HepG2 (cell line): ENCODE measurements at regions not wholly inside any gene's neighbourhood (a gene's known extent, or its start where the extent isn't known, plus 50 kb on each side); places are given as distances from the start of the nearest gene placed in this dataset.
A peak's percentile ranks its signal among the peaks of the same experiment; 100 is the strongest.

Experiments used
- DNMT3B ChIP-seq: conservative IDR thresholded peaks from 2 replicates; pipeline ENCODE4 v1.6.1; 2016; ENCODE audit warnings: missing biosample characterization, control low read depth
- EZH2 ChIP-seq: conservative IDR thresholded peaks from 2 replicates; pipeline ENCODE4 v1.6.1; 2012; ENCODE audit warnings: mild to moderate bottlenecking, low read depth, low read length, moderate library complexity
- FOXA1 ChIP-seq, 2 experiments: fragments of 450-650 bp in 1 of 2; sonication (generic) in 1 of 2; formaldehyde crosslinking in 1 of 2; IDR thresholded peaks; 2 replicates each; pipeline versions ENCODE4 v1.4.0 to v1.6.1; 2016 to 2020; ENCODE audit warnings: missing genetic modification reagents in 1 of 2
- HIVEP1 ChIP-seq: sonication (generic); formaldehyde crosslinking; IDR thresholded peaks from 2 replicates; pipeline ENCODE4 v1.4.0; 2020; ENCODE audit warnings: mild to moderate bottlenecking, missing genetic modification reagents
- HNF4A ChIP-seq: sonication (generic); formaldehyde crosslinking; IDR thresholded peaks from 2 replicates; pipeline ENCODE4 v1.4.0; 2020; ENCODE audit warnings: missing genetic modification reagents
- PATZ1 ChIP-seq: sonication (generic); formaldehyde crosslinking; IDR thresholded peaks from 2 replicates; pipeline ENCODE4 v1.4.0; 2020; ENCODE audit warnings: missing genetic modification reagents
- SKIL ChIP-seq: sonication (generic); formaldehyde crosslinking; IDR thresholded peaks from 2 replicates; pipeline ENCODE4 v1.8.0; 2022; ENCODE audit warnings: missing genetic modification reagents, mild to moderate bottlenecking, moderate library complexity, borderline replicate concordance
- SYNCRIP ChIP-seq: fragments of 200-400 bp; formaldehyde crosslinking; IDR thresholded peaks from 2 replicates; pipeline ENCODE4 v1.6.1; 2018; ENCODE audit warnings: mild to moderate bottlenecking, low read depth, low read length; ENCODE audit not compliant: insufficient read depth
- TERF1 ChIP-seq: sonication (generic); formaldehyde crosslinking; IDR thresholded peaks from 2 replicates; pipeline ENCODE4 v1.8.0; 2022; ENCODE audit warnings: mild to moderate bottlenecking, missing genetic modification reagents, moderate library complexity
- ZBTB26 ChIP-seq: IDR thresholded peaks from 2 replicates; pipeline ENCODE4 v1.6.1; 2016; ENCODE audit warnings: missing compliant biosample characterization, missing genetic modification reagents, borderline replicate concordance
- ZNF329 ChIP-seq: sonication (generic); formaldehyde crosslinking; IDR thresholded peaks from 2 replicates; pipeline ENCODE4 v1.9.0; 2021; ENCODE audit warnings: low read depth, mild to moderate bottlenecking, missing genetic modification reagents
- ZNF343 ChIP-seq: sonication (generic); formaldehyde crosslinking; IDR thresholded peaks from 2 replicates; pipeline ENCODE4 v1.4.0; 2020; ENCODE audit warnings: mild to moderate bottlenecking, missing genetic modification reagents
- ZNF367 ChIP-seq: sonication (generic); formaldehyde crosslinking; IDR thresholded peaks from 2 replicates; pipeline ENCODE4 v1.4.0; 2020; ENCODE audit warnings: missing genetic modification reagents, borderline replicate concordance
- ZNF574 ChIP-seq: sonication (generic); formaldehyde crosslinking; IDR thresholded peaks from 2 replicates; pipeline ENCODE4 v1.4.0; 2020; ENCODE audit warnings: missing genetic modification reagents
- ZNF614 ChIP-seq: IDR thresholded peaks from 2 replicates; pipeline ENCODE4 v1.6.1; 2018; ENCODE audit warnings: missing biosample characterization, missing genetic modification reagents, inconsistent platforms, borderline replicate concordance
- ZNF740 ChIP-seq: sonication (generic); formaldehyde crosslinking; IDR thresholded peaks from 2 replicates; pipeline ENCODE4 v1.4.0; 2020; ENCODE audit warnings: missing genetic modification reagents
- ZNF790 ChIP-seq: sonication (generic); formaldehyde crosslinking; IDR thresholded peaks from 2 replicates; pipeline ENCODE4 v1.8.0; 2022; ENCODE audit warnings: missing genetic modification reagents, mild to moderate bottlenecking, borderline replicate concordance
- TF ChIP-seq, protein P1 (sequence below): sonication (generic); formaldehyde crosslinking; IDR thresholded peaks from 2 replicates; pipeline ENCODE4 v1.4.0; 2020; ENCODE audit warnings: missing genetic modification reagents, borderline replicate concordance

DNA sequence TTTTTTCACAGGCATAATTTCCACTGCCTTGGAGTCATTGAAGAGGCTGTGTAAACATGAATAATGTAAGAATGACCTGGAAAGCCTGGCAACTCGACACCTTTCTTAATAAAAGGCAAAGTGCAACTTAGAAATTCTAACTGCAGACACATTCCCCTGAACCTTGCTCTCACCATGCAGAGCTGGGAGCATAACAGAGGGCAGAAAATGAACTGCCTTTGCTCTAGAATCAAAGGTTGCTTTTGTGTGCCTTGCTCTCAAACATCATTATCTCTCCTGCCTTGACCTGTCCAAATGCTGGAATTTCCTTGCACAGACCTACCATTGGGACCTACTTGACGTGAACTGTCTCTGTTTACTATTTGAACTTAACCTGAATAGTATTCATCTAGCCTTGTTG lies 462.0 kb upstream of the ZNF462 start (continued):
- TF ChIP-seq ZBTB26 (CRISPR knock-in tag) (peak; percentile 77), FOXA1 (IDR thresholded peaks at IDR 0.05) (no peak), FOXA1 (CRISPR knock-in tag; IDR thresholded peaks at IDR 0.05) (no peak), ZNF329 (no peak), DNMT3B (no peak), ZNF740 (CRISPR knock-in tag) (no peak), ZNF343 (CRISPR knock-in tag) (no peak), EZH2 (no peak), PATZ1 (CRISPR knock-in tag) (no peak), HNF4A (CRISPR knock-in tag) (peak; percentile 90), ZNF790 (CRISPR knock-in tag) (no peak), ZNF367 (CRISPR knock-in tag) (no peak), ZNF614 (CRISPR knock-in tag) (no peak), TERF1 (CRISPR knock-in tag) (no peak), SKIL (CRISPR knock-in tag) (peak; percentile 35; the same call in 1 of the 2 replicates), SYNCRIP (no peak), HIVEP1 (CRISPR knock-in tag) (no peak), ZNF574 (CRISPR knock-in tag) (no peak)
- TF ChIP-seq, protein P1, sequence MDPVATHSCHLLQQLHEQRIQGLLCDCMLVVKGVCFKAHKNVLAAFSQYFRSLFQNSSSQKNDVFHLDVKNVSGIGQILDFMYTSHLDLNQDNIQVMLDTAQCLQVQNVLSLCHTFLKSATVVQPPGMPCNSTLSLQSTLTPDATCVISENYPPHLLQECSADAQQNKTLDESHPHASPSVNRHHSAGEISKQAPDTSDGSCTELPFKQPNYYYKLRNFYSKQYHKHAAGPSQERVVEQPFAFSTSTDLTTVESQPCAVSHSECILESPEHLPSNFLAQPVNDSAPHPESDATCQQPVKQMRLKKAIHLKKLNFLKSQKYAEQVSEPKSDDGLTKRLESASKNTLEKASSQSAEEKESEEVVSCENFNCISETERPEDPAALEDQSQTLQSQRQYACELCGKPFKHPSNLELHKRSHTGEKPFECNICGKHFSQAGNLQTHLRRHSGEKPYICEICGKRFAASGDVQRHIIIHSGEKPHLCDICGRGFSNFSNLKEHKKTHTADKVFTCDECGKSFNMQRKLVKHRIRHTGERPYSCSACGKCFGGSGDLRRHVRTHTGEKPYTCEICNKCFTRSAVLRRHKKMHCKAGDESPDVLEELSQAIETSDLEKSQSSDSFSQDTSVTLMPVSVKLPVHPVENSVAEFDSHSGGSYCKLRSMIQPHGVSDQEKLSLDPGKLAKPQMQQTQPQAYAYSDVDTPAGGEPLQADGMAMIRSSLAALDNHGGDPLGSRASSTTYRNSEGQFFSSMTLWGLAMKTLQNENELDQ (CRISPR knock-in tag), result no peak
